AG10803 (cell line): ENCODE measurements at regions not wholly inside any gene's neighbourhood (a gene's known extent, or its start where the extent isn't known, plus 50 kb on each side); places are given as distances from the start of the nearest gene placed in this dataset.

Source experiments
- DNase-seq: peaks from one replicate; pipeline ENCODE4 v3.0.0; 2010; ENCODE audit warnings: low read depth
- H3K4me3 ChIP-seq: 2 replicates; pipeline ENCODE4 v1.5.1; 2011; ENCODE audit warnings: mild to moderate bottlenecking, low read length, control low read depth
- TF ChIP-seq, protein P1 (sequence below): conservative IDR thresholded peaks from 2 replicates; pipeline ENCODE4 v1.5.1; 2011; ENCODE audit warnings: mild to moderate bottlenecking, low read length, control low read depth, inconsistent platforms

DNA sequence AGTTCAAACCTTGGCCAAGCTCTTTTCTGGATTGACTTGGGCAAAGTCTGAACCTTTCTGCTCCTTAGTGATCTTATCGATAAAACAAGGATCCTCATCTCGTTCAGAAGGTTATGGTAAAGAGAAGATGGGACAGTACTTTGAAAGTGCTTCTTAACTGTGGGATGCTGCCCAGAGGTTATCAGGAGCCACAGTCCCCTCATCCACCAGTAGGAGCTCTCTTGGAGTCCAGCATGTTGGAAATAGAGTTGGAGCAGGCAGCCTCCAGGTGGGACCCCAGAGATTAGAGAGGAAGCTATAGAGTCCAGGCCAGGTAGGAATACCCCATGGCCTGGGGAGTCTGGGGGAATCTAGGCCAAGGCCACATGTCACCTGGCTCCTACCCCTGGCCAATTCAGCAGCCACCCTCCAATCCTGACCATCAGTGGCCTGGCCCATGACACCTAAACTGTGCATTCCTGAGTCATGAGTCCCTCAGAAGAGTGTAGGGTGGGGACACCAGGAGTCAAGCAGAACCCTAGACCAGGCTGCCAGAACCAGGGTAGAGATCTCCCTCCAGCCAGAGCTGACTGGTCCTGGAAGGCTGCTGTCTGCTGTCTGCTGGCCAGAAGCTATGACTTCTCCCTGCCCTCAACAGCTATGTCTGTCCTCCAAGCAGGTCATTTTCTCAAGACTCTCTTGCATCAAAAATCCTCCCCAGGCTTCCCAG lies 144.3 kb downstream of the AIPL1 start:
- no peak overlapping the region for H3K4me3 ChIP-seq
- TF ChIP-seq, protein P1, sequence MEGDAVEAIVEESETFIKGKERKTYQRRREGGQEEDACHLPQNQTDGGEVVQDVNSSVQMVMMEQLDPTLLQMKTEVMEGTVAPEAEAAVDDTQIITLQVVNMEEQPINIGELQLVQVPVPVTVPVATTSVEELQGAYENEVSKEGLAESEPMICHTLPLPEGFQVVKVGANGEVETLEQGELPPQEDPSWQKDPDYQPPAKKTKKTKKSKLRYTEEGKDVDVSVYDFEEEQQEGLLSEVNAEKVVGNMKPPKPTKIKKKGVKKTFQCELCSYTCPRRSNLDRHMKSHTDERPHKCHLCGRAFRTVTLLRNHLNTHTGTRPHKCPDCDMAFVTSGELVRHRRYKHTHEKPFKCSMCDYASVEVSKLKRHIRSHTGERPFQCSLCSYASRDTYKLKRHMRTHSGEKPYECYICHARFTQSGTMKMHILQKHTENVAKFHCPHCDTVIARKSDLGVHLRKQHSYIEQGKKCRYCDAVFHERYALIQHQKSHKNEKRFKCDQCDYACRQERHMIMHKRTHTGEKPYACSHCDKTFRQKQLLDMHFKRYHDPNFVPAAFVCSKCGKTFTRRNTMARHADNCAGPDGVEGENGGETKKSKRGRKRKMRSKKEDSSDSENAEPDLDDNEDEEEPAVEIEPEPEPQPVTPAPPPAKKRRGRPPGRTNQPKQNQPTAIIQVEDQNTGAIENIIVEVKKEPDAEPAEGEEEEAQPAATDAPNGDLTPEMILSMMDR: no peak
- DNase-seq: no peak

DNA sequence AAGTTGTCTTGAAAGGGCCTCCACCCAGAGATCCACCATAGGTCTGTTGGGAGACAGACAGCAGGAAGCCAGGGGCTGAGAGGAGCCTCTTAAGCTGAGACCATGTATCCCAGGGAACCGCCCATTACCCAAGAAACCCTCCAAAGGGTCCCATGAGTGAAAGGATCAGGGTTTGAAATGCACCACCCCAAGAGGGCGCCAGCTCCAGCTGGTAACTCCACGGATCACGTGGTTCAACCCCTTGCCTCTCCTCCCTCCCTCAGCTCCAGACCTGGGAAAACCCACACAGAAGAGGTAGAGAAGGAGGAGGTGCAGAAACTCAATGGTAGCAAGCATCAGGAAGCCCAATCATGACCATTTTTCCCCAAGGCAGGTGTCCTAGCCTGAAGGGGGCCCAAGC lies 148.7 kb downstream of the AIPL1 start:
- TF ChIP-seq, protein P1: no peak
- no peak for DNase-seq
- H3K4me3 ChIP-seq: no peak overlapping the region

DNA sequence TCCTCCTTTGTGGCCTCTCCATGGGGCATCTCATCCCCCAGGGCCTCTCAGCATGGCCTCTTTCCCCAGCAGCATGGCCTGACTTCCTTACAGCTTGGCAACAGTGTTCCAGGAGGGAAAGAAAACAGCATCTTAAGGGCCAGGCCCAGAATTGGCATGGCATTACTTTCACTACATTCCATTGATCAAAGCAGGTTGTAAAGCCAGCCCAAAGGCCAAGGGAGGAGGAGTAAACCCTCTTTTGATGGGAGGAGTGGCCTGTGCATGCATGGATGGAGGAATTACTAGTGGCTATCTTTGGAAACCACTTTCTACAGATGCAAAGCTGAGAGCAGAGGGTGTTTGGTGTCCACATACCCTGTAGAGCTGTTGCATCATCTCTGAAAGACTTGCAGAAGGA lies 149.4 kb downstream of the AIPL1 start:
- TF ChIP-seq, protein P1: no peak
- no peak for DNase-seq
- no peak overlapping the region for H3K4me3 ChIP-seq

DNA sequence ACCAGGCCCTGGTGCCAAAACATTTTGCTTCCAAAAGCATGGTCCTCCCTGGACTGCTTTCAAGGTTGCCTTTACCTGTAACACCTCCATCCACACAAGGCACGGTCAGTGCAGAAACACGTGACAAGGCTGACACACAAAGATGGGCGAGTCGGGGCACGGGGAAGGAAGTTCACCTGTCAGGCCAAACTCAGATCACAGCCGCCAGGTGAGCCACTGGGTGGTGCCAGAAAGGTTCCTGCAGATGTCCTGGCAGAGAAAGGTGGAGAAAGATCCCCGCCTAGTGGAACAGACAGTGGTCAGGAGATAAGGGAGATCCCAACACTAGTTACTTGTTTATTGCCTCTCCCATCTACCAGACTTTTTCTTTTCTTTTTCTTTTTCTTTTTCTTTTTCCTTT lies 155.3 kb downstream of the AIPL1 start:
- DNase-seq: no peak
- no peak overlapping the region for H3K4me3 ChIP-seq
- TF ChIP-seq, protein P1: no peak

DNA sequence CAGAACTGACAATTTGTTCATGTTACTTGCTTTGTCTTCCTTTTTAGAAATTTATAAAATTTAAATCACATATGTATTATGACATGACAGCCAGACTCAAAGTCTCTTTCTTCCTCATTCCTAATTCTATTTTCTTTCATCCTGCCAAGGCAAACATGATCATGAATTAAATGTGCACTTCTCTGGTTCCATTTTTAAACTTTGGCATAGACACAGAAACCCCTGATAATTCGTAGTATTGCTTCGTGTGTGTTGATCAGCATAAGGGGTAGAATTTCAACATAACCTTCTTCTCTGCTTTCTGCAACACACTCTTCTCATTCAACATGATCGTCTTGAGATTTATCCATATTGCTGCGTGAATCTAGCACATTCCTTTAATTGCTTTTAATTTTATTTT lies 156.5 kb downstream of the AIPL1 start:
- TF ChIP-seq, protein P1: no peak
- DNase-seq: no peak
- no peak overlapping the region for H3K4me3 ChIP-seq

DNA sequence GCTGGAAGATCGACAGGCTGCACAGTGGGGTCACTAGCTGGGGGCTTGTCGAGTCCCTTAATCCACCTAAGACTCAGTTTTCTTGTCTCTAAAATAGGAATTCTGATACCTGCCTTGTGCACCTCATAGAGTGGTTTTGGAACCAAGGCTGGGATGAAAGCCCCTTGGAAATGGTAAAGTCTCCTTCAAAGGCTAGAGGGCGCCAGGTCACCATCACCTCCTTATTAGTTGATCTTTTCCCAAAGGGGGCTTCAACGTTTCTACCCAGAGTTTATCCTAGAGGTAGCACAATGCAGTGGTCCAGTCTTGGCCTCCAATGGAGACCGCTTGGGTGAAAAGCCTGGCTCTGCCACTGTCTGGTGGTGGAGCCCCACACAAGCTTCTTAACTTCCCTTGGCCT lies 158.2 kb downstream of the AIPL1 start:
- H3K4me3 ChIP-seq: no peak overlapping the region
- TF ChIP-seq, protein P1: no peak
- DNase-seq: no peak

DNA sequence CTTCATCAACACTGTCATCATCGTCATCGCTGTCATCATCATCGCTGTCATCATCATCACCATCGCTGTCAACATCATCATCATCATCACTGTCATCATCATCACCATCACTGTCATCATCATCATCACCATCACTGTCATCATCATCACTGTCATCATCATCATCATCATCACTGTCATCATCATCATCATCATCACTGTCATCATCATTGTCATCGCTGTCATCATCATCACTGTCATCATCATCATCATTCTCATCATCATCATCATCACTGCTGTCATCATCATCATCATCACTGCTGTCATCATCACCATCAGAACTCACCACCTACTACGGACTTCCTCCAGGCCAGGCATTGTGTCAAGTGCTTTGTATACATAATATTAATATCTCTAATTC lies 160.6 kb downstream of the AIPL1 start:
- DNase-seq: no peak
- TF ChIP-seq, protein P1: no peak

More for the DNA sequence above, 160.6 kb downstream of the AIPL1 start:
- H3K4me3 ChIP-seq: no peak overlapping the region
